ENCODE measurements at regions not wholly inside any gene's neighbourhood (a gene's known extent, or its start where the extent isn't known, plus 50 kb on each side); places are given as distances from the start of the nearest gene placed in this dataset.
"Not testable (repeated sequence)": the region's sequence is repeated elsewhere in the genome, so short reads cannot be mapped to it uniquely, and the experiment has no call there.

GRCh38 chr12:73017981-73018380, 745.8 kb downstream of the TRHDE start:
- DNase-seq: no peak

GRCh38 chr12:73053893-73054292, 781.7 kb downstream of the TRHDE start:
- Mint-ChIP-seq H3K27ac (no peak overlapping the region), H3K4me3 (no peak overlapping the region), H3K36me3 (ENCODE audit: low read depth) (no peaks in the 10 kb centered on the region), H3K4me1 (no peaks in the 10 kb centered on the region), H3K9me3 (peaks cover 17% of the 10 kb centered on the region), H3K27me3 (no peaks in the 10 kb centered on the region)
- ATAC-seq: no peak
- no peak for DNase-seq

More at GRCh38 chr12:73017981-73018380, 745.8 kb downstream of the TRHDE start:
- H3K36me3 Mint-ChIP-seq (ENCODE audit: low read depth): no peaks in the 10 kb centered on the region
- H3K27ac Mint-ChIP-seq: no peak overlapping the region
- H3K27me3 Mint-ChIP-seq: no peaks in the 10 kb centered on the region
- H3K4me1 Mint-ChIP-seq: no peaks in the 10 kb centered on the region
- no peak for ATAC-seq
- peaks cover 25% of the 10 kb centered on the region for H3K9me3 Mint-ChIP-seq
- no peak overlapping the region for H3K4me3 Mint-ChIP-seq

- ATAC-seq: no peak
- Mint-ChIP-seq H3K27ac (no peak overlapping the region), H3K27me3 (no peaks in the 10 kb centered on the region), H3K4me3 (no peak overlapping the region), H3K36me3 (ENCODE audit: low read depth) (no peaks in the 10 kb centered on the region), H3K9me3 (peaks cover 24% of the 10 kb centered on the region), H3K4me1 (no peaks in the 10 kb centered on the region)
- DNase-seq: no peak
Measured at GRCh38 chr12:73057428-73057827, 785.3 kb downstream of the TRHDE start.

- ATAC-seq (no peak), DNase-seq (no peak)
- H3K4me1 Mint-ChIP-seq: no peaks in the 10 kb centered on the region
- H3K27me3 Mint-ChIP-seq: no peaks in the 10 kb centered on the region
- H3K27ac Mint-ChIP-seq: no peak overlapping the region
- H3K36me3 Mint-ChIP-seq (ENCODE audit: low read depth): no peaks in the 10 kb centered on the region
- peaks cover 3% of the 10 kb centered on the region for H3K9me3 Mint-ChIP-seq
- H3K4me3 Mint-ChIP-seq: no peak overlapping the region
Measured at GRCh38 chr12:73065913-73066312, 793.7 kb downstream of the TRHDE start.

DNA sequence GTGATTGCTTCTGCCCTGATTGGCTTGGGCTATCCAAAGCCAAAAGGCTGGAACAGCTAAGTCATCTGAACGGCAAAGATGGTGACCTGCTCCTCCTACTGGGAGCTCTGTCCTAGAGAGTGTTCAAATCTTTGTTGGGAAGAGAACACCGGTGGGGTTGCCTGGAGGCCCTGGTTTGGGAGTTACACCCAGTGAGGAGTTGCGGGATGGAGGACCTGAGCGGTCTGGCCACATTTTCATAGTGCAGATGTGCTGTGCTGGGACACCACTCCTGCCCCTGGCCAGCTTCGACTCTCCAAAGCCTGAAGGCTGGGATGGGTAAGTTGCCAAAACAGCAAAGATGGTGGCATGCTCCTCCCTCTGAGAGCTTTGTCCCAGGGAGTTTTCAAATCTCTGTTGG, 795.4 kb downstream of the TRHDE start:
- no peak for ATAC-seq
- Mint-ChIP-seq H3K27me3 (no peaks in the 10 kb centered on the region), H3K4me1 (no peaks in the 10 kb centered on the region), H3K4me3 (no peak overlapping the region), H3K27ac (no peak overlapping the region), H3K36me3 (ENCODE audit: low read depth) (no peaks in the 10 kb centered on the region), H3K9me3 (peaks cover 3% of the 10 kb centered on the region)
- DNase-seq: no peak

- Mint-ChIP-seq H3K36me3 (ENCODE audit: low read depth) (no peaks in the 10 kb centered on the region), H3K9me3 (peaks cover 17% of the 10 kb centered on the region), H3K4me3 (no peak overlapping the region), H3K27ac (no peak overlapping the region), H3K4me1 (no peaks in the 10 kb centered on the region), H3K27me3 (no peaks in the 10 kb centered on the region)
- ATAC-seq (no peak), DNase-seq (no peak)
Measured at GRCh38 chr12:73072214-73072613, 800.0 kb downstream of the TRHDE start.

GRCh38 chr12:73076760-73077159, 804.6 kb downstream of the TRHDE start:
- H3K27me3 Mint-ChIP-seq: no peaks in the 10 kb centered on the region
- H3K9me3 Mint-ChIP-seq: peaks cover 22% of the 10 kb centered on the region
- no peak for ATAC-seq
- no peaks in the 10 kb centered on the region for H3K4me1 Mint-ChIP-seq
- DNase-seq: no peak
- H3K27ac Mint-ChIP-seq: no peak overlapping the region
- no peaks in the 10 kb centered on the region for H3K36me3 Mint-ChIP-seq (ENCODE audit: low read depth)
- H3K4me3 Mint-ChIP-seq: no peak overlapping the region

GRCh38 chr12:73083736-73084135, 811.6 kb downstream of the TRHDE start:
- Mint-ChIP-seq H3K36me3 (ENCODE audit: low read depth) (no peaks in the 10 kb centered on the region), H3K27me3 (no peaks in the 10 kb centered on the region), H3K9me3 (peaks cover 23% of the 10 kb centered on the region), H3K27ac (no peak overlapping the region), H3K4me3 (no peak overlapping the region), H3K4me1 (no peaks in the 10 kb centered on the region)
- ATAC-seq (no peak), DNase-seq (no peak)

GRCh38 chr12:73106296-73106695, 834.1 kb downstream of the TRHDE start:
- H3K4me3 Mint-ChIP-seq: no peak overlapping the region
- H3K36me3 Mint-ChIP-seq (ENCODE audit: low read depth): no peaks in the 10 kb centered on the region
- no peaks in the 10 kb centered on the region for H3K4me1 Mint-ChIP-seq
- H3K27me3 Mint-ChIP-seq: no peaks in the 10 kb centered on the region
- peaks cover 17% of the 10 kb centered on the region for H3K9me3 Mint-ChIP-seq
- no peak overlapping the region for H3K27ac Mint-ChIP-seq
- ATAC-seq (no peak), DNase-seq (no peak)

- Mint-ChIP-seq H3K27me3 (no peaks in the 10 kb centered on the region), H3K4me3 (no peak overlapping the region), H3K27ac (no peak overlapping the region), H3K36me3 (ENCODE audit: low read depth) (no peaks in the 10 kb centered on the region), H3K9me3 (peaks cover 13% of the 10 kb centered on the region), H3K4me1 (no peaks in the 10 kb centered on the region)
- ATAC-seq: no peak
- no peak for DNase-seq
Measured at GRCh38 chr12:73106896-73107295, 834.7 kb downstream of the TRHDE start.

DNA sequence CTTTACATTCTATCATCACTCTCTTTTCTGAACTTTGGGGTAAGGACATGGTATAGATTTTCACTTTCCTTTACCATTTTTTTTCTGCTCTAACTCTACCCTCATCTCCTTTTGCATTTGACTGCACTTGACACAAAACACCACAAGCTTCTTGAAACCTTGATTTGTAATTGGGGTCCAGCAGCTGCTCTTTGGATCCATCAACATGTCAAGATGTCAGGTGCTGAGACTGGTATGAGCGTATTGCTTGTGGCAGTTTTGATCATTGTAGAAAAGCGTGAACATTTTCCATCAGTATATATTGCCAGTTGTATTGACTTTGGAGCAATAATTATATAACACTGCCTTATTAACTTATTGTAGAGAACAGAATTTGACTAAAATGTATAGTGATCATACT, 838.6 kb downstream of the TRHDE start:
- DNase-seq (no peak), ATAC-seq (no peak)
- Mint-ChIP-seq H3K27me3 (no peaks in the 10 kb centered on the region), H3K36me3 (ENCODE audit: low read depth) (no peaks in the 10 kb centered on the region), H3K27ac (no peak overlapping the region), H3K4me1 (no peaks in the 10 kb centered on the region), H3K4me3 (no peak overlapping the region), H3K9me3 (no peaks in the 10 kb centered on the region)

- H3K27me3 Mint-ChIP-seq: no peaks in the 10 kb centered on the region
- ATAC-seq: no peak
- no peaks in the 10 kb centered on the region for H3K9me3 Mint-ChIP-seq
- H3K27ac Mint-ChIP-seq: no peak overlapping the region
- no peaks in the 10 kb centered on the region for H3K4me1 Mint-ChIP-seq
- H3K36me3 Mint-ChIP-seq (ENCODE audit: low read depth): no peaks in the 10 kb centered on the region
- H3K4me3 Mint-ChIP-seq: no peak overlapping the region
- DNase-seq: no peak
Measured at GRCh38 chr12:73112035-73112816, 840.1 kb downstream of the TRHDE start.

GRCh38 chr12:73124480-73124879, 852.3 kb downstream of the TRHDE start:
- no peak overlapping the region for H3K4me3 Mint-ChIP-seq

DNA sequence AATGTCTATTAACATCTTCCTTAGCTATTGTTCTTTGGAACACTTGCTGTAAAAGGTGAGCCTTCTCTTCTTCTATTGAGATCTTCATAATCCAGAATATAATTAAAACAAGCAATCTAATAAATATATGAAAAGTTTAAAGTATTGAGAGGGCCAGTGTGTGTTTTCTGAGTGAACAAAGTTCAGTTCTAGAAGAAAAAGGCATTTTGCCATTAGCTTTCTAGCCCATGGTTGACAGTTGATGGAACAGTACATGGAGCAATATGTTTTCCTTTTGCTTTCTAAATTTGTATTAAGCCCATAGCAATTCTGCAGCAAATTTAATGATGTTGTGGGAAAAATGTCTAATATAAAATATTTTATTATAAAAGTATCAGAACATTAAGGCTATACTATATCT, 853.0 kb downstream of the TRHDE start:
- DNase-seq: no peak
- no peak for ATAC-seq
- no peaks in the 10 kb centered on the region for H3K9me3 Mint-ChIP-seq
- H3K27ac Mint-ChIP-seq: no peak overlapping the region
- H3K4me1 Mint-ChIP-seq: no peaks in the 10 kb centered on the region
- H3K4me3 Mint-ChIP-seq: no peak overlapping the region
- H3K36me3 Mint-ChIP-seq (ENCODE audit: low read depth): no peaks in the 10 kb centered on the region
- no peaks in the 10 kb centered on the region for H3K27me3 Mint-ChIP-seq

More at GRCh38 chr12:73124480-73124879, 852.3 kb downstream of the TRHDE start:
- no peak for ATAC-seq
- Mint-ChIP-seq H3K9me3 (peaks cover 4% of the 10 kb centered on the region), H3K27ac (no peak overlapping the region), H3K36me3 (ENCODE audit: low read depth) (no peaks in the 10 kb centered on the region), H3K4me1 (no peaks in the 10 kb centered on the region), H3K27me3 (no peaks in the 10 kb centered on the region)
- DNase-seq: no peak

DNA sequence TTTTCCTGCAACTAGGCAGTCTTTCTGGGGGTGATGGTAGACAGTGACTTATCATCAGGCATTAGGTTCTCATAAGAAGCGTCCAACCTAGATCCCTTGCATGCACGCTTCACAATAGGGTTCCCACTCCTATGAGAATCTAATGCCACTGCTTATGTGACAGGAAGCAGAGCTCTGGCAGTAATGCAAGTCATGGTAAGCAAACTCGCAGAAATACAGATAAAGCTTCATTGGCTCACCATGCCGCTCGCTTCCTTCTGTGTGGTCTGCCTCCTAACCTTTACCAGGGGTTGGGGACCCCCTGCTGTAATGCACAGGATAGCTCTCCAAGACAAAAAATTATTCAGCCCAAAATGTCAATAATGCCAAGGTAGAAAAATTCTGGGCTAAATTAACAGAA, 864.2 kb downstream of the TRHDE start:
- ATAC-seq: no peak
- H3K27me3 Mint-ChIP-seq: no peaks in the 10 kb centered on the region
- no peaks in the 10 kb centered on the region for H3K36me3 Mint-ChIP-seq (ENCODE audit: low read depth)

GRCh38 chr12:73139642-73140041, 867.5 kb downstream of the TRHDE start:
- not testable (repeated sequence) for H3K27me3 Mint-ChIP-seq; H3K9me3 Mint-ChIP-seq; ATAC-seq; H3K4me1 Mint-ChIP-seq; DNase-seq; H3K36me3 Mint-ChIP-seq (ENCODE audit: low read depth); H3K4me3 Mint-ChIP-seq; H3K27ac Mint-ChIP-seq

More for the DNA sequence above, 864.2 kb downstream of the TRHDE start:
- DNase-seq: no peak
- no peak overlapping the region for H3K4me3 Mint-ChIP-seq
- no peaks in the 10 kb centered on the region for H3K9me3 Mint-ChIP-seq
- H3K4me1 Mint-ChIP-seq: no peaks in the 10 kb centered on the region
- no peak overlapping the region for H3K27ac Mint-ChIP-seq

All from activated naive CD8-positive, alpha-beta T cell treated with anti-CD3 and anti-CD28 coated beads, Interleukin-2, amount 50 U/mL, for 24 hours (primary cell).